ENCODE measurements at regions not wholly inside any gene's neighbourhood (a gene's known extent, or its start where the extent isn't known, plus 50 kb on each side); places are given as distances from the start of the nearest gene placed in this dataset.

GRCh38 chr4:30882443-30882842, 162.3 kb downstream of the PCDH7 start:
- TF ChIP-seq CTCF (IDR thresholded peaks at IDR 0.05) (no peak), EZH2 (IDR thresholded peaks at IDR 0.05) (no peak)

Data from neural progenitor cell (in vitro differentiated cells).